ENCODE measurements at regions not wholly inside any gene's neighbourhood (a gene's known extent, or its start where the extent isn't known, plus 50 kb on each side); places are given as distances from the start of the nearest gene placed in this dataset.
"Not testable (repeated sequence)": the region's sequence is repeated elsewhere in the genome, so short reads cannot be mapped to it uniquely, and the experiment has no call there.

DNA sequence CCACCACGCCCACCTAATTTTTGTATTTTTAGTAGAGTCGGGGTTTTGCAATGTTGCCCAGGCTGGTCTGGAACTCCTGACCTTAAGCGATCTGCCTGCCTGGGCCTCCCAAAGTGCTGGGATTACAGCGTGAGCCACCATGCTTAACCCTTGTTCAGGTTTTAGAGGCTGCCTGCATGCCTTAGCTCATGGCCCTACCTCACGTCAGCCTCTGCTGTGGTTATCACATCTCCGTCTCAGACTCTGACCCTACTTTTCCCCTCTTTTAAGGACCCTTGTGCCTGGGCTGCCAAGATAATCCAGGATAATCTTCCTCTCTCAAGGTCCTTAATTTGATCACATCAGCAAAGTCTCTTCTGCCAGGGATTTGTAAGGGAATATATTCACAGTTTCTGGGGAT, 98.2 kb upstream of the PMAIP1 start:
- H3K4me3 ChIP-seq (ENCODE audit: low read depth, low read length) = no peak overlapping the region
- TF ChIP-seq, protein P1, sequence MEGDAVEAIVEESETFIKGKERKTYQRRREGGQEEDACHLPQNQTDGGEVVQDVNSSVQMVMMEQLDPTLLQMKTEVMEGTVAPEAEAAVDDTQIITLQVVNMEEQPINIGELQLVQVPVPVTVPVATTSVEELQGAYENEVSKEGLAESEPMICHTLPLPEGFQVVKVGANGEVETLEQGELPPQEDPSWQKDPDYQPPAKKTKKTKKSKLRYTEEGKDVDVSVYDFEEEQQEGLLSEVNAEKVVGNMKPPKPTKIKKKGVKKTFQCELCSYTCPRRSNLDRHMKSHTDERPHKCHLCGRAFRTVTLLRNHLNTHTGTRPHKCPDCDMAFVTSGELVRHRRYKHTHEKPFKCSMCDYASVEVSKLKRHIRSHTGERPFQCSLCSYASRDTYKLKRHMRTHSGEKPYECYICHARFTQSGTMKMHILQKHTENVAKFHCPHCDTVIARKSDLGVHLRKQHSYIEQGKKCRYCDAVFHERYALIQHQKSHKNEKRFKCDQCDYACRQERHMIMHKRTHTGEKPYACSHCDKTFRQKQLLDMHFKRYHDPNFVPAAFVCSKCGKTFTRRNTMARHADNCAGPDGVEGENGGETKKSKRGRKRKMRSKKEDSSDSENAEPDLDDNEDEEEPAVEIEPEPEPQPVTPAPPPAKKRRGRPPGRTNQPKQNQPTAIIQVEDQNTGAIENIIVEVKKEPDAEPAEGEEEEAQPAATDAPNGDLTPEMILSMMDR (IDR thresholded peaks at IDR 0.05; ENCODE audit: insufficient read depth, low read depth, low read length, missing control alignments) = no peak
- DNase-seq (ENCODE audit: low read depth) = no peak

DNA sequence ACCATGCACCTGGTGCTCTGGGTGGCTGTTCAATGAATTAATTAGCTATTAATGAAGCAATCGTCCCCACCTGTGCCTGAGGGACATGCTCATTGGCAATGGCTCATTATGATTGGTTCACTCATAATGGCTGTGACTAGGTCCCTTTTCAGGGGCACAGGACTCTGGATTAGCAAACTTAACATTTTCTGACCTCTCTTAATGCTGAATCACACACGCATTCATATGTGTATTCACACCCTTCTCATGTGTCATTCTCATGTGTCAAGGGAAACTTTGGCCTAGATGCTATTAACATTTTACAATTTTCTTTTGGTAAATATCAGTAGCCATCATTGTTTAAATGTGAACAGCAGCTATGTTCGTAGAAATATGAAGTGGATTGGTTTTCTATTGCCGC, 98.9 kb upstream of the PMAIP1 start:
- DNase-seq (ENCODE audit: low read depth) = no peak
- TF ChIP-seq, protein P1 (IDR thresholded peaks at IDR 0.05; ENCODE audit: insufficient read depth, low read depth, low read length, missing control alignments) = no peak
- H3K4me3 ChIP-seq (ENCODE audit: low read depth, low read length) = no peak overlapping the region

DNA sequence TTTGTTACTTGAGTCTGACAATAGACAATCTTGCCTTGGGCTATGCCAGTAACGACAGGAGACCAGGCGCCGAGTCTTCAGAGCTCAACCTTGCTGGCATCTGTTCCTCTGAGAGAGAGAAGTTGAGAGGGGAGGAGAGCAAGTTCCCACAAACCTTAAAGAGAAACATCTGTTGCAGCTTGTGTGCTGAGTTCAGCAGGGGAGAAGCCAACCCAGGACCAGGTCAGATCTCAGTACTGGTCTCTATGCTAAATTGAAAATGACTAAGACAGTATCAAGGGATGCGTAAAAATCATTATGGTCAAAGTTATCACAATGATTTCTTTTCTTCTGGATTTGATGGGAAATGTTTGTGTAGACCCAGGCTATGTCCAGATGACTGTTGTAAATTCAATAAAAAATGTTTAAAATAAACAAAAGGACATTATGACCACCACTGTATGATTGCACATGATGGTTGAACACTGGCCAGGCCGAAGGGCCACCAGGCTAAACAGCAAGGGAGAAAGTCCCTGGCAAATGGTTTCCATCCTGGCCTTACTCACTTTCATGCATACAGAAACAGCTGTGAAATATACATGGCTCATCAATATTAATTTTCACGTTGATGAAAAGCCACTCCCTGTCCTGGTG, 100.3 kb upstream of the PMAIP1 start:
- TF ChIP-seq, protein P1 (IDR thresholded peaks at IDR 0.05; ENCODE audit: insufficient read depth, low read depth, low read length, missing control alignments) = no peak
- DNase-seq (ENCODE audit: low read depth) = no peak
- no peak overlapping the region for H3K4me3 ChIP-seq (ENCODE audit: low read depth, low read length)

DNA sequence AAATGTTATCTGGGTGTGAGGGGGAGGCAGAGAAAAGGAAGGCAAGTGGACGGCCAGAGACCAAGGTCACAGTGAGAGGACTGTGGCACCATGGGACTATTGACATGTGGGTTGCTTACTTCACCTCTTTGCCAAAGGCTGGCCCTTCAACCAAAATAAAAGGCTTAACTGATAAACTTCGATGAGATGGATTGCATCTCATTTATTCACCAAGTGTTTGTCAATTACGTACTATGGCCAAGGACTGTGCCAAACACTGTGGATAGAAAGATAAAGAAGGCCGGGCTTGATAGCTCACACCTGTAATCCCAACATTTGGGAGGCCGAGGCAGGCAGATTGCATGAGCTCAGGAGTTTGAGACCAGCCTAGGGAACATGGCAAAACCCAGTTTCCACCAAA, 98.7 kb upstream of the CCBE1 start:
- no peak overlapping the region for H3K4me3 ChIP-seq (ENCODE audit: low read depth, low read length)
- no peak for DNase-seq (ENCODE audit: low read depth)
- TF ChIP-seq, protein P1 (IDR thresholded peaks at IDR 0.05; ENCODE audit: insufficient read depth, low read depth, low read length, missing control alignments) = no peak

DNA sequence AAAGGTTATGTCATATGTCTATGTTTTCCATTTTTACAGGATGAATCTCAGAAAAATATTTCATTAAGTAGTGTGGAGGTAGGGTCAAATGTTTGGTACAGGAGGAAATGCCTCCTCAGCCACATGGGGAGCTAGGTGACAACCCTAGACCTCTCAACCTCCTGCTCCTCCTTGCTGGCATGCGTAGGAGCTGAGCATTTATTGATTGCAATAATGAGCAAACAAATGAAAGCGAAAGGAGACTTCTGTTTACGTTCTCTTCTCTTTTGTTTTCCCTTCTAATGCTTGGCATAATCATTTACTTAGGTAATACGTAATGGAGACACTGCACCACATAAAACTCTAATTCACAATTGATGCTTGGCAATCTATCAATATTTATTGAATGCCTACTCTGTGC, 95.1 kb upstream of the CCBE1 start:
- TF ChIP-seq, protein P1 (IDR thresholded peaks at IDR 0.05; ENCODE audit: insufficient read depth, low read depth, low read length, missing control alignments) = no peak
- H3K4me3 ChIP-seq (ENCODE audit: low read depth, low read length) = no peak overlapping the region
- peak; percentile 14 for DNase-seq (ENCODE audit: low read depth)

DNA sequence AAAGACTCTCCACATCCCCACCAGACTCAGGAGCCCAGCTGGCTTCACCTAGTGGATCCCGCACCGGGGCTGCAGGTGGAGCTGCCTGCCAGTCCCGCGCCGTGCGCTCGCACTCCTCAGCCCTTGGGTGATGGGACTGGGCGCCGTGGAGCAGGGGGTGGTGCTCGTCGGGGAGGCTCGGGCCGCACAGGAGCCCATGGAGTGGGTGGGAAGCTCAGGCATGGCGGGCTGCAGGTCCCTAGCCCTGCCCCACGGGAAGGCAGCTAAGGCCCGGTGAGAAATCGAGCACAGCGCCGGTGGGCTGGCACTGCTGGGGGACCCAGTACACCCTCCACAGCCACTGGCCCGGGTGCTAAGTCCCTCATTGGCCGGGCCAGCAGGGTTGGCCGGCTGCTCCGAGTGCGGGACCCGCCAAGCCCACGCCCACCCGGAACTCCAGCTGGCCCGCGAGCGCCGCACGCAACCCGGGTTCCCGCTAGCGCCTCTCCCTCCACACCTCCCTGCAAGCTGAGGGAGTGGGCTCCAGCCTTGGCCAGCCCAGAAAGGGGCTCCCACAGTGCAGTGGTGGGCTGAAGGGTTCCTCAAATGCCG, 93.2 kb upstream of the CCBE1 start:
- not testable (repeated sequence) for DNase-seq (ENCODE audit: low read depth); H3K4me3 ChIP-seq (ENCODE audit: low read depth, low read length)

DNA sequence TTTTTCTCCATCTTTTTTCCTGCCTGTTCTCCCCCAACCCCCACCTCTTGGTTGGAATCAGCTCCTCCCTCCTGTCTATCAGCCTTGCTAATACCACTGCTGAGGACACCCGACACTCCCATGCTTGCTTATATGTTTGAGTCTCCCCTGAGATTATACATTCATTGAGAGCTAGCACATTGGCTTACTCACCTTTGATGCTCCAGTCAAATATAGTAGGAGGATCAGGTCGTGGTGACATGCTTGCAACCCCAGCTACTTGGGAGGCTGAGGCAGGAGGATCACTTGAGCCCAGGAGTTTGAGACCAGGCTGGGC, 91.5 kb upstream of the CCBE1 start:
- no peak for DNase-seq (ENCODE audit: low read depth)
- TF ChIP-seq, protein P1 (IDR thresholded peaks at IDR 0.05; ENCODE audit: insufficient read depth, low read depth, low read length, missing control alignments) = no peak
- no peak overlapping the region for H3K4me3 ChIP-seq (ENCODE audit: low read depth, low read length)

Data from GM12865 (cell line).